GM12865 (cell line): ENCODE measurements at regions not wholly inside any gene's neighbourhood (a gene's known extent, or its start where the extent isn't known, plus 50 kb on each side); places are given as distances from the start of the nearest gene placed in this dataset.

Experiments used
- DNase-seq: peaks from one replicate; pipeline ENCODE4 v3.0.0; 2010; ENCODE audit warnings: low read depth
- H3K4me3 ChIP-seq: 2 replicates; pipeline ENCODE4 v1.5.1; 2011; ENCODE audit warnings: mild to moderate bottlenecking, low read depth, low read length, control low read depth
- CTCF ChIP-seq: IDR thresholded peaks from 2 replicates; pipeline ENCODE4 v1.5.1; 2011; ENCODE audit warnings: low read length, control low read depth, low read depth, inconsistent platforms; ENCODE audit not compliant: insufficient read depth; ENCODE audit errors: missing control alignments

DNA sequence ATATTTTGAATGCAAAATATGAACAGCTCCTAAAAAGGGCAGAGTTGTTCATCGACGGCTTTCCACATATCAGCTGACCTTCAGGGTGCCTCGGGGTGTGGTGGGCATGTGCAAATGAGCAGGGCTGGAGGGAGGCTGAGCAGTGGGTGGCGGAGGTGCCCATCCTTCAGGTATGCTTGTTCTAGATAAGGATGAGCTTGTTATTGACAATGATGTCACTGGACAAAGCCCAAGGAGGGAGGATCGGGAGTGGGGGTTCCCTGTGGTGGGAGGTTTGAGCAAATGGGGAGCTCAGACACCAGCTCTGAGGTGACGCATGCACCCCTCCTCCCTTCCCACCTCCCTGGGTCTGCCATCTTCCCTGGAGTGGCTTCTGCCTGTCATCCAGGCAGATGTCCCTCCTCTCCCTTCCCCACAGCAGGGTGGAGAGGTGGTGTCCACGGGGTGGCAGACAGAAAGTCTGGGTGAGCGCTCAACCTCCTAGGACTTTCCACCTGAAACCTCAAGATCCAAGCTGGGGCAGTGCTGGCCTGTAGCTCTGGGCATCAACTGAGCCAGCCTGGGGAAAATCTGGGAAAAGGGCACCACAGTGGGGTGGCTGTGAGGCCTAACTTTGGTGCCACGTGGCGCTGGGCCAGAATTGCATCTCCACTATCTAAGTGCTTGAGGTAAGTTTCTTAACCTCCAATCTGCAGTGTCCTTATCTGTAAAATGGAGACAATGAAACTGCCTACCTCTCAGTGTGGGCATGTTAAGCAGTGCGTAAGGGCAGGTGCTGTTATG, 106.3 kb upstream of the THY1 start:
- H3K4me3 ChIP-seq = no peak overlapping the region
- no peak for TF ChIP-seq CTCF
- no peak for DNase-seq

- TF ChIP-seq CTCF = no peak
- no peak overlapping the region for H3K4me3 ChIP-seq
- no peak for DNase-seq
Measured at GRCh38 chr11:119525867-119526196, 102.9 kb upstream of the THY1 start.

DNA sequence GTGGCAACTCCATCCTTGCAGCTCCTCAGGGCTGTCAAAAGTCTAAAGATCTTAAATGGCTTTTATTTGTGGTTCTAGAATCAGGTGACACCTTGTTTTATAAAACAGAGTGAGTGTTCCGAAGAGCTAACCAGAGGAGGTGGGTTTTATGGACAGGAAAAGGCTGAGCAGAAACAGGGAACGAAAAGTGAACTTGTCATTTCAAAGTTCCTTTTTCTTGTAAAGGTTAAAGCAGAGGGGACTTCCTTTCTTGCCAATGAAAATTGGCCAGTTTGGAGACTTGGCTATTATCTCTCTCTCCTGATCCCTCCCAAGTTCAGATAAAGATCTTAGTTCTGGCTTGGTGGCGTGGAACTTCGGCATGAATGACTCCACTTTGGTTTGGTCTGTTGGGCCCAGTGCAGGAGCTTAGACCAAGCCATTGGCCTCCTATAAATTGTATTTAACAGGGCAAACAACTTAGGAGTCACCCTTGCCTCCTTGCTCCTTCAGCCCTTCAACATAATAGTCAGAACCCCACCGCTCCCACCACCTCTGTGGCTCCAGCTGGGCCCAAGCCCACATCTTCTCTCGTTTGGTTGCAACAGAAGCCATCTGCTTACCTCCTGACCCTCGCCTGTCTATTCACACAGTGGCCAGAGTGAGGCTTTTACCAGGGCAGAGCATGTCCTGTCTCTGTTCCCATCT, 102.4 kb upstream of the THY1 start:
- H3K4me3 ChIP-seq = no peak overlapping the region
- DNase-seq = no peak
- TF ChIP-seq CTCF = no peak

DNA sequence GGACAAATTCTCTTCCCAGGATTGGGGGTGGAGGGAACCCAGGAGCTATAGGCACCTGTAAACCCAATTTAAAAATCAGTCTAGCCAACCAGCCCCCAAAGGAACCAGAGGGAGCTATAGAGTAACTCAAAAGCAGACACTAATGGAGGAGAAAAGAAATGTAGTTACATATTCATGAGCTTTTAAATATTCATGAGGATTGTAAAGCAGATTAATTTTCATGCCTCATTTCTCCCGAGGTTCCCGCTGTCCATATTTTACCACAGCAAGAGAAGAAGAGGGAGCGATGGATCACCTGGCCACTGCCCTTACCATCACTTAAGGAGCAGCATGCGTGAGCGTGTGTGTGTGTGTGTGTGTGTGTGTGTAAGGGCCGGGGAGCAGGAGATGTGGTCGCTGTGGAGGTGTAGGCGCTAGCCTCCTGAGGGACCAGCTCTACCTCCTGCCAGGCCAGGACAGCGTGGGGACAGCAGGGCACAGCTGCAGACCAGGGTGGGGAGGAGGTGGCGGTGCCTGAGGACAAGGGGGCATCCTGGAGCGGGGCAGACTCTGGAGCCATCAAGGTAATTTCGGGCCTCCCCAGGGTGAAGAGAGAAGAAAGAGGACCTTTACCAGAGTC, 100.7 kb upstream of the THY1 start:
- TF ChIP-seq CTCF = no peak
- no peak for DNase-seq
- no peak overlapping the region for H3K4me3 ChIP-seq

DNA sequence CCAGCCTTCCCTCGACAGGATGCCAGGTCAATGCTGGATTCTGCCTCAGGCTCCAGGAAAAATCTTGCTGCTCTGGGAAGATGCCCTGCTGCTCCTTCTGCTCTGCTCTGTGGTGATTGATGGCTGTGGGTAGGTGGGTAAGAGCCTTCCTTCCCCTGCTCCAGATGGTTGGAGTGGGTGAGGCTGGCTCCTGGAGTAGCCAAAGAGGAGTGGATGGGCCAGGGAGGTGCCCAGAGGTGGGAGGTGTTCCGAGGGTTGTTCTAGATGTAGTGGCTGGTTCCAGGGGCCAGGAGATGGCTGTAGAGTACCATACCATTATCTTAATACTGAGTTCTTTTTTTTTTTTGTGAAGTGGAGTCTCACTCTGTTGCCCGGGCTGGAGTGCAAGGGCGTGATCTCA, 99.6 kb upstream of the THY1 start:
- no peak for TF ChIP-seq CTCF
- H3K4me3 ChIP-seq = no peak overlapping the region
- no peak for DNase-seq

DNA sequence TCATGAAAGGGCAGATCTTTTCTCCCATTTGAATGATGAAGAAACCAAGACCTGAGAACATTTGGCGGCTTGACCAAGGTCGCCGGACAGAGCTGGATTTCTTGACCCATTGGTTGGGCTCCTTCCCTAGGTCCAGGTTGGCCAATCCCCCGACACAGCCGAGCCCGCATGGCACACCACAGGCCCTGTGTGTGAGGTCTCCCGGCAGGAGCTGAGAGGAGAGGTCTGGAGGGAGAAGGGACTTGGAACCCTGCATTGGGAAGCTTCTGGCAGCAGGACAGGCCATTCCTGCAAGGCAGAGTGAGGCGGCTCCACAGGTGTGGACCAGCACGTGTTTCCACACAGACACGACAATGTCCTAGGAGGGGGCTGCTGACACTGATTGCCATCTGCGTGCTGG, 98.6 kb upstream of the THY1 start:
- no peak for TF ChIP-seq CTCF
- H3K4me3 ChIP-seq = no peak overlapping the region
- no peak for DNase-seq

DNA sequence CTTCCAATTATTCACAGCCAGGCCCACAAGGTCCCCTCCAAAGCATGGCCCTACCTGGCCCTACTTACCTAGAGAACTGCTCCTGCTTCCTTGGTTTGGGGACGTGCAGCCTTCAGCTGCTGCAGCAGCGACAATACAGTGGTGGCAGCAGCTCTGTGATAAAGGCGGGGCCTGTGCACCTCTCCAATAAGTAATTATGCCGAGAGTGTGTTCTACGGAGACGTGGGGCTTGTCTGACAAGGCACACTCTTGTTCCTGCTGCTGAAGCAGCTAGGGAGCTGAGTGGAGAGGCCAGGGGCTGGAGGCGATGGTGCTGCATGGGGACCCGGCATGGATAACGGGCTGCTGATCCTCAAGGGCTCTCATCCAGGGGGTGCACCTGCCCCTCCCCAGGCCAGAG, 98.0 kb upstream of the THY1 start:
- DNase-seq = no peak
- TF ChIP-seq CTCF = no peak
- no peak overlapping the region for H3K4me3 ChIP-seq
